Activated T-helper 1 cell treated with anti-CD3 and anti-CD28 coated beads, Interleukin-2, amount 50 U/mL, for 16 hours (primary cell): ENCODE measurements at regions not wholly inside any gene's neighbourhood (a gene's known extent, or its start where the extent isn't known, plus 50 kb on each side); places are given as distances from the start of the nearest gene placed in this dataset.
"Not testable (repeated sequence)": the region's sequence is repeated elsewhere in the genome, so short reads cannot be mapped to it uniquely, and the experiment has no call there.

Source experiments
- DNase-seq, 2 donors: peaks; one replicate each; pipeline ENCODE4 v3.0.0-alpha.2; 2020; ENCODE audit warnings: low read depth in 1 of 2, low spot score in 1 of 2

DNA sequence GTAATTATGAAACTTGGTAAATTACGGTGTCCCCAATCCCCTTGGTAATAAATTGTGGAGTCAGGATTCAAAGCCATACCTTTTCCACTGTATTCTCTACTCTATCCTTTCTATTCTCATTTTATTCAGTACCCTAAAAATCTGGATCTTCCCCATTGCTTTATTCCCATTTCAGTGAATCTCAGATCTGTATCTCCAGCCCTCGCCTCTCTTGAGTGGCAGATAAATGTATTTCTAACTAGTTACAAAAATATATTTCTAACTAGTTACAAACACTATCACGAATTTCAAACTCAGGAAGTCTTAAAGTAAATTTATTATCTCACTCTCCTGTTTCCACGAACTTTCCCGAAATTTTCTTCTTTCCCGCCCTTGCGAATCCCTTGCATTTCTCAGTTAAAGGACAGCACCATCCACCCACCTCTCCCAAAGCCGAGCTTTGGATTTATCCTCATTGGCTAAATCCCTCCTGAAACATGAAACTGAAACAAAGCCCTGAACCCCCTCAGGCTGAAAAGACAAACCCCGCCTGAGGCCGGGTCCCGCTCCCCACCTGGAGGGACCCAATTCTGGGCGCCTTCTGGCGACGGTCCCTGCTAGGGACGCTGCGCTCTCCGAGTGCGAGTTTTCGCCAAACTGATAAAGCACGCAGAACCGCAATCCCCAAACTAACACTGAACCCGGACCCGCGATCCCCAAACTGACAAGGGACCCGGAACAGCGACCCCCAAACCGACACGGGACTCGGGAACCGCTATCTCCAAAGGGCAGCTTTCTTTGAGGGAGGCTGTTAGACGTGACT lies 164.3 kb upstream of the PABPC3 start:
- DNase-seq = no peak

DNA sequence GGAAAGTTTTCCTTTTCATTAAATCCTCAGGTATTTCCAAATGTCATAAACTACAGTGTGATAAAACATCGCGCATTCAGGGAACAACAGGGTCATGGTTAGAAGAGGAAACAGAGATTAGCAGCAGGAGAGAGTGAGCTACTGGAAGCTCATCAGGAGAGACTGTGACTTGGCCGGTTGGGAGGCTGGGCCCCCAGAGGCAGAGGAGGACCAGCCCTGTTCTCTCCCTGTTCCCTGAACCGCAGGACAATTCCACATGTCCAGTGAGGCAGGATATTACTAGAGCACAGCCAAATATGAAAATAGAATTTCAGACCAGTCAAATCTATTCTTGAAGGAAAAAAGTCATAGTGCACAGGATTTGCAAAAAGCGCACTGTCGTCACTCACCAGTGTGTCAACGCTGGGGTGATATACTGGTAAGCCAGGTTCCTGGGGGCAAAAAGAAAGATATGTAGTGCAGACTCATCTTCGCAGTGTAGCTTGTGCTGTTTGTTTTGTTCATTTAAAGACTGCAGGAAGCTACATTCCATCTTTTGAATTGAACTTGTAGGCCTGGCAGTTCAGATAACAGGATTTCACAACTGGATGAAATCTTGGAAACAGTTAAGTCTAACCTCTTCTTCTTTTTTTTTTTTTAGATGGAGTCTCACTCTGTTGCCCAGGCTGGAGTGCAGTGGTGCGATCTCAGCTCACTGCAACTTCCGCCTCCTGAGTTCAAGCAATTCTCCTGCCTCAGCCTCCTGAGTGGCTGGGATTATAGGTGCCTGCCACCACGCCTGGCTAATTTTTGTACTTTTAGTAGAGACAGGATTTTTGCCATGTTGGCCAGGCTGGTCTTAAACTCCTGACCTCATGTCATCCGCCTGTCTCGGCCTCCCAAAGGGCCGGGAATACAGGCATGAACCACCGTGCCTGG lies 162.6 kb upstream of the PABPC3 start:
- DNase-seq = not testable (repeated sequence)

DNA sequence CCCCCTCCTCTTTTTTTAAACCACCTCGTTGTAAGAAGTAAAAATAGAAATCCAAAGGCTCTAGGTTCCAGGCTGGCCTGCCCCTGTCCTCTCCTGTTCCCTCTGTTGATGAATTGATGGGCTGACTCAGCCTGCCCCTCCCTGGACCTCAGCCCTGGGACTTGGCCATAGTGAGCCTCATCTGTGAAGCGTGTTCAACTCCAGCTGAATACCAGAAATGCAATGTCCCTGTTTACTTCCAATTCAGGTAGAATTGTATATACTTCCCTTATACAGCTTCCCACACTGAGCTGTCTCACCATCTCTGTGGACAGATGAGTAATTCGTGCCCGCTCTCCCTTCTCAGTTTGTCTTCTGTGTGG lies 161.9 kb upstream of the PABPC3 start:
- not testable (repeated sequence) for DNase-seq

DNA sequence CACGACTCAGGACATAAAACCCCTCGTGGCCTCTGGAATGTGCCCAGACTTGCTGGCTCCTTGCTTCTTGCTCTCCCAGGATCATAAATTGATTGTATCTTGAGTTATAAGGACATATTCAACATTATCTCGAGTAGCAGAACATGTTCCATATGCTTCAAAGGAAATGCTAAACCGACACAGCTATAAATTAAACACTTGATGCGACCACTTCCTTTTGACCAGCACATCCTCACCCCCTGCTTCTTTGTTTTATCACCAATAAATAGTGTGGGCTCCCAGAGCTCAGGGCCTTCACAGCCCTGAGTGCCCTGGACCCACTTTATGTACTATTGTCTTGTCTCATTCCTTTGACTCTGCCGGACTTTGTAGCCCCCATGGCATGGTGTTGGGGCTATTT lies 157.0 kb upstream of the PABPC3 start:
- no peak for DNase-seq

DNA sequence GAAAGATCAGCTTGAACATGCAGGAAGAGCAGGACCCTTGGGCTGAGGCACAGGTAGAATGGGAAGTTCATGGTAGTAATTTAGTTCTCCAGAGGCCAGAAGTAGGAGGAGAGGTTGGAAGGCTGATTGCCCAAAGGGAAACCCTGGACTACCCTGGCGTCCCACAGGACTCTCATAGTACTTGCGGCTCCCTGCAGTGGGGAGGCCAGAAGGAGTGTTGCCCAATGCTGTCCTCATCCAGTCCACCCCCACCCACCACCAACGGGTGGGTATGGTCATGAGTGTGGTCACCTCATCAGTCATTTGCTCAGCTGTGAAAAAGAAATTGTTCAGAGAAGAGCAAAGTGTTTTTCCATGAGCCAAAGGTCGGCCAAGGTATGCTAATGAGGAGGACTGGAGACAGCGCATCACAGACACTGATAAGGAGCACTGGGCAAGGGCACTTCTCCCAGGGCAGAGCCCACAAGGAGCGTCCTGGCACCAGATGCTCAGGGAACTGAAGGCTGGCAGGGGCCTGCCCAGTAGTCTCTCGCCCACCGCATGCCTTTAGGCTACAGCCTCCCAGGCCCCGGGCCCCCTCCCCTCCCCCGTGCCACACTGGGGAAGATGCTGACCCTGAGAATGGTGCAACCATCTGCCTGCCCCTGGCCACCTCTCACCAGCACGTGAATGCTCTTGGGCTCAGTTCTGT lies 154.8 kb upstream of the PABPC3 start:
- DNase-seq = not testable (repeated sequence)

DNA sequence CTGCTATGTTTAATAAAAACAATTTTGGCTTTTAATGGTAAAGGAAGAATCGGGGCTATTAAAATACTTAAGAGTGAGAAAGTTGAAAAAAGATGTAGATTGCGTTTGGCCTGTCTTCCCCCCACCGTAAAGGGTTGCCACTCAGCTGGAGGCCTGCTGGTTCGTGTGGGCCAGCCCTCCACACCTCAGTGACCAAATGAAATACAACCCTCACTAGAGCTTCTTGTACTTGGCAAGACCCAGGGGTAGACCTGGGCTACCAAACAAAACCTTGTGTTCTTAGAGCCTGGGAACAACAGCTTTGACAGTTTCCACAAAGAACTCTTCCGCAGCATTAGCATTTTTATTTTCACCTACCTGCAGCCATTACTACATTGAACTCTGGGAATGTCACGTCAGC lies 152.8 kb upstream of the PABPC3 start:
- no peak for DNase-seq

DNA sequence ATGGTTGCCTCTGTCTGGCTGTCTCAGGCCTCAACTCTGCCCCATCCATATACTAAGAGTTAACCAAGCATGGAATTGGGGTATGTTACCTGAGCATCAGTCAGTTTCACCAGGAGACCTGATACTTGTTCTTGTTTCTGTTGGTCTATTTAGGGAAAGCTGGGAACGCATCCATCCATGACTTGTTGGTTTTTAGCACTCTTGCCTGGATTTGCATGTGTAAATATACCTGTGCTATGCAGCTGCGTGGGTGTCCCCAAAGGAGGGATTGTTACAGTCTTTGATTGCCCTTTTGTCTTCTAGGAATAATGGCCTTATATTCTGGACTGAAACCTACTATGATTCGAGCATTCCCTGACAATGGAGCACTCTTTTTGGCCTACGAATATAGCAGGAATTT lies 151.9 kb upstream of the PABPC3 start:
- not testable (repeated sequence) for DNase-seq

DNA sequence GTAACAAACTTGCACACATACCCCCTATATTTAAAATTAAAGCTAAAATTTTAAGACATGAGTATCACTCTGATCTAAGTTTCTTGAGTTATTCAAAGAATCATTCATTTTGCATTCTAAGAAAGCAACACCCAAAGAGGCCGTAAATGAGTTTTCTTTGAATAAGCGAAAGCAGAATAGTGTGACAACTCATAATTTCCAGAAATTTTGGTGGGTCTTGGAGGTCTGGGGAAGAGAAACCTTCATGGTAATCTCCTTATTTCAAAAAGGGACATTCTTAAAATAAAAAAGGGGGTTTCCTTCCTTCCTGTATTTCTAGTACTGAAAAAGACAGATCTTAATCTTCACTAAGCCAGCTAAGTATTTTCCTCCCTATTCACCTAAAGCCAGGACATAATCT lies 147.0 kb upstream of the PABPC3 start:
- DNase-seq = not testable (repeated sequence)

DNA sequence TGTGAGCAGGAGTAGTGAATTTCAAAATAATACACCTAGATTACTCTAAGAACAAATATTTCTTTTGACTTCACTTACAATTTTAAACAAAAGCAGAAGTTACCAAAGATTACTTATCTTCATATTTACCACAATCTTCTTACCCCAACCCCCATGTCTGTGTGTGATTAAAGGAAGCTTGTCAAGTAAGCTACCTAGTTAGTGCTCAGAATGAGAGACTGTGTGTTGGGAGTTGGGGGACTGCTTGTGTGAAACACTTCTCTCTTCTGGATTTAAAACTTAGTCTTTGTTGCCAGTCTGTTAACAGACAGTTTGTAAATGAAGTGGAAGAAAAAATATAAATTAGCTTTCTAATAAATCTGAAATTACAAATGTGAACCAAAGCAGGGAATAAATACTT lies 145.3 kb upstream of the PABPC3 start:
- not testable (repeated sequence) for DNase-seq

DNA sequence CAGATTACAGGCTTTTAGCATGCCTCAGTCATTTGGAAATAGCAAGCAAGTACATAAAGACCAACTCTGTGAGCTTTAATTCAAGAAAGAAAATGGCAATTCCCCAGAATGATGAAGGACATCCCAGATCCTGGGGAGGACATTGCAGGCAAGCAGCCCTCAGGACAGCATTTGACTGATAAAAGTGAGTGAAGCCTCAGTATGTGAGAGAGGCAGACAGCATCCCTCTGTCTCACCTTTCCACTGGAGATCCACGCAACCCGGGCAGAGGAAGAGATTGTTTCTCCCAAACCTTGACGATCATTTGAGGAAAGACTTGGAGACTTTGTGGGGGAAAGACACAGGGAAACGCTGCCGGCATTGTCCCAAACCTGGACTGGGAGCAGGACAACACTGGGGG lies 128.0 kb upstream of the PABPC3 start:
- DNase-seq = not testable (repeated sequence)

DNA sequence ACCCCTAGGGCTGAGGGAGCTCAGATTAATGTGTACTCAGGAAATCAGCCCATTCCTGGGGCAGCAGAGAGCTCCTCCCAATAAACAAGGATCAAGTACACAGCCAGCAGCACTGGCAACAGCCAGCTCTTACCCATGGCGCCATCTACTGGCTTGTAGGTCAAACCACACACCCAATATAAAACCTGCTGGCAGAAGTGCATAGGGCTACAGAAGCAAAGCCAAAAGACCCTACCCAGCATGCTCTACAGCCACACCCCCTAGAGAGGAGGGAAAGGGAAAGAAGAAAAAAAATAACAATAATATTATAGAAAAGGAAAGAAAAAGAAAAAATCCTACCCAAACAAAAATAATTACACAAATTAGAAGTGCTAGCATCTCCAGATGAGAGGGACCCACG lies 127.5 kb upstream of the PABPC3 start:
- not testable (repeated sequence) for DNase-seq

DNA sequence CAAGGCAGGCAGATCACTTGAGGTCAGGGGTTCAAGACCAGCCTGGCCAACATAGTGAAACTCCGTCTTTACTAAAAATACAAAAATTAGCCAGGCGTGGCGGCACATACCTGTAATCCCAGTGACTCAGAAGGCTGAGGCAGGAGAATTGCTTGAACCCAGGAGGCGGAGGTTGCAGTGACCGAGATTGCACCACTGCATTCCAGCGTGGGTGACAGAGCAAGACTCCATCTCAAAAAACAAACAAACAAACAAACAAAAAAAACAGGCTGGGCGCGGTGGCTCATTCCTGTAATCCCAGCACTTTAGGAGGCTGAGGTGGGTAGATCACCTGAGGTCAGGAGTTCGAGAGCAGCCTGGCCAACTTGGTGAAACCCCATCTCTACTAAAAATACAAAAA lies 122.8 kb upstream of the PABPC3 start:
- not testable (repeated sequence) for DNase-seq

DNA sequence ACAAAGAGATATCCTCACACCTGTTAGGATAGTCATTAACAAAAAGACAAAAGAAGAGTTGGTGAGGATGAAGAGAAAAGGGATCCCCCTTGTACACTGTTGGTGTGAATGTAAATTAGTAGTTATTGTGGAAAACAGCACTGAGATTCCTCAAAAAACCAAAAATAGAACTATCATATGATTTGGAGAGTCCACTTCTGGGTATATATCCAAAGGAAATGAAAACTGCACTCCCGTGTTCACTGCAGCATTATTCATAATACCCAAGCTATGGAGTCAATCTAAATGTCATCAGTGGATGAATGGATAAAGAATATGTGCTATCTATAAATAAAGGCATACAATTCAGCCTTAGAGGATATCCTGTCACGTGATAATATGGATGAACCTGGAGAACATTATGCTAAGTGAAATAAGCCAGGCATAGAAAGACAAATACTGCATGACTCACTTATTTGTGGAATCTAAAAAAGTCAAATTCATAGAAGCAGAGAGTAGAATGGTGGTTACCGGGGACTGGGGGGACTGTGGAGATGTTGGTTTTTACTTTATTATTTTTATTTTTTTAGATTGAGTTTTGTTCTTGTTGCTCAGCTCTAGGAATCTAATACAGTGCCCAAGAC lies 114.6 kb upstream of the PABPC3 start:
- not testable (repeated sequence) for DNase-seq

DNA sequence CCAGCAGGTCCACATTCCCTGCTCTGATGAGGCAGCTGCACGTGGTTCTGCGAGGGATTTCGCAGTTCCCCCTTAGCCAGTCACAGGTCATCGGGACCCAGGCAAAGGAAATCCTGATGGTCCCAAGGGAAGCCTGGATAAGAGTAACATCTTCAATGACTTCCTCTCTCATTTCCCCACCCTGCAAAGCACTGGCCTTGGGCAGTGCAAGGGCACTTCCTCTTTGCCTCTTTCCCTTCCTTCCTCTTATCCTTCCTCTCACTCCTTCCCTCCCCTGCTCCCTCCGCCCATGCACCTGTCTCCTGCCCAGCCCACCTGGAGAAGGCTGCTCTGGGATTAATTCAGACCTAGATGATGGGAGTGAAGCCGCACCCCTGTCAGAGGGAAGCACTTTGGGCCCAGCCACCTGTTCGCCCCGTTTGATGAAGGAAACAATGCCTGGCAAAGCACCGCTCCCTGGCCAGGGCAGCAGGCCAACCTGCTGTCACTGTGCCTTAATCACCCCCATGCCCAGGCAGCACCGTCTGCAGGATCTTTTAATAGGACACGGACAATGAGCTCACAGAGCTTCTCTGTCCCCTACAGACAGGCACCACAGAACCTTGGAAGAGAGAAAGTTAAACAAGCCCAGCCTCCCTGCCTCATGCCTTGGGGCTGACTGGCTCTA lies 113.5 kb upstream of the PABPC3 start:
- DNase-seq = no peak

DNA sequence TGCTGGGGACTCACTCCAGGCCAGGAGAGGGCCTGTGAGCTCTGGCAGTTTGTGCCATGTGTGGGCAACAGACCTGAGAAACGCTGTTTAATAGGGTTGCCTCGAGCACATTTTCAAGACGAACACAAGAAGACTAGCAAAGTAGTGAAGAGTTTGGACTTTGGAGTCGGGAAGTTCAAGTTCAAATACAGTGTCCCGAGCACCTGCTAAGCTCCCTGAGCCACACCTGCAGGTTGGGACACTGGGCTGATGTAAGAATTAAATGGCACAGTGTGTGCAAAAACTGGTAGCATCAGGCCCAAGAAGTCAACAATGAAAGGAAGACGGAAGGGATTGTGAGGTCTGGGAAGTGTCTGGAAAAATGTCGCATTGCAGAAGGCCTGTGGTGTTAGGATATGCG lies 112.8 kb upstream of the PABPC3 start:
- DNase-seq = no peak

DNA sequence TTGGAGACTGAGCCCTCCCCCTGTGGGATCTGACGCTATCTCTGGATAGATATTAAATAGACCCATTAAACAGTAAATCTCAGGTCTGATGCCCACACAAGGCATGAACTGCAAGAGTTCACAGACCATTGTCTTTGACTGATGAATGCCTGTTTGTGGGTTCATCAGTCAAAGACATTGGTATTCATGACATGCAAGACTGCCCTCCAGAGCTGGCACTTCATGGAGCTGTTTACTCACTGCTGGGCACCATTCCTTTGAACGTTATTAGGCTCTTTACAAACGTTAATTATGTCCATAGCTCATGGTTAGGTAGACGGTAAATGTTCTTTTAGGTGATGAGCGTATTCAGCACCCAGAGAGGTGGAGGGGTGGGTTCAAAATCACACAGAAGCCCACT lies 111.8 kb upstream of the PABPC3 start:
- DNase-seq = no peak

DNA sequence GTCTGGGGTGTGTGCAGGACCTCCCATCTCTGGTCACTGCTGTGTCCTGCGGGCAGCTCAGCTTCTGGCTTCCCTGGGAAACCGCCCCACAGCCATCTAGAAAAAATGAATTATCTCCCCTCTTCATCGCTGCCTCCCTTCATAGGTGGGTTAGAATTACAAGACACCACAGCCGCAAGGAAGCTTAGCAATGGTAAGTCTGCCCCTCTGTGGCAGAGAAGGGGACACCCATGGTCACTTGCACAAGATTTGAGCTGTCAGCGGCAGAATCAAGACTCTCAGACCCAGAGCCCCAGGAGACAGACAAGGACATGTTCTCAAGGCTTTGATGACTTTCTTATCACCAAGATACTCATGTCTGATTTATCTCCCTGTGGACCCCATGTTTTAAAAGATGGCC lies 110.8 kb upstream of the PABPC3 start:
- DNase-seq = no peak

DNA sequence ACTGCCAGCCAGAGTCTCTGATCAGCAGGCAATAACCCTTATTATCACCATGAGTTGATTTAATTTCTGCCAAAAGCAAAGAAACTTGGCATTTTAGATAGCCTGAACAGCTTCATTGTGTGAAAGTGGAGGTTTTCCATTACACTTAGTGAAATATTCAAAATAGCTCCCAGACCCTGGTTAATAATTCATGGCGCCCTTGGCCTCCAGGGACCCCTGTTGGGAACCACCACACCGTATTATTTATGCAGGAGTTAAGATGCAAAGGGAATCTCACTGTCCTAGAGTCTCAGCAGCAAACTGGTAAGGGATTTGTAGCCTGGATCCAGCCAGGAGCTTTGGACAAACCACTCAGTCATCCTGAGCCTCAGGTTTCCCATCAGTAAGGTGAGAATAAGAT lies 110.0 kb upstream of the PABPC3 start:
- no peak for DNase-seq

DNA sequence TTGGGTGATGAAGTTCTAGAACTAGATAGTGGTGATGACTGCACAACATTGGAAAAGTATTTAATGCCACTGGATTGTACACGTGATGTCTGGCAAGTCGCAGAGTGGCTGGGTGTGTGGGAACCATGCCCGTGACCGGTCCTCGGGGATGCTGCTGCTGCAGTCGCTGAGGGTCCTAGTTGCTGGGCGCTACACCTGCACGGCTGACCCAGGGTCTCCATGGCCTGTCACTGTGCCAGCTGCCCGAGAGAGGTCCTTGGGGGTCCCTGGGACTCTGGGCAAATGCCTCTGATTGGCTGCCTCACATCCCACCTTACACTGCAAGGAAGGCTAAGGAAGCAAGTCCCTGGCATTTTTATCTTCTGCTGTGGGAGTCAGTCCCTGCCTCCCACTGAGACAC lies 109.1 kb upstream of the PABPC3 start:
- no peak for DNase-seq

DNA sequence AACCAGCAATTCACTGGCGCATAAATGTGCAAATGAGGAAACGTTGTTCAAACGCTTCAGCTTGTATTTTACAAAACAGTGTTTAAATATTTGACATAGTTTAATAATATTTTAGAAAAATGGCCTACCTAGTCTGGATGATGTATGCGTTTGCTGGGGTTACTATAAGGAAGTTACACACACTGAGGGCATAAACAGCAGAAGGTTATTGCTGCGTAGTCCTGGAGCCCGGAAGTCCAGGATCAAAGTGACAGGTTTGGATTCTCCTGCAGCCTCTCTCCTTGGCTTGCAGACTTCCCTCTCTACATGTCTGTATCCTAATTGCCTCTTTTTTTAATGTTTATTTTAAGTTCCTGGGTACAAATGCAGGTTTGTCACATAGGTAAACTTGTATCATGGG lies 106.0 kb upstream of the PABPC3 start:
- not testable (repeated sequence) for DNase-seq

DNA sequence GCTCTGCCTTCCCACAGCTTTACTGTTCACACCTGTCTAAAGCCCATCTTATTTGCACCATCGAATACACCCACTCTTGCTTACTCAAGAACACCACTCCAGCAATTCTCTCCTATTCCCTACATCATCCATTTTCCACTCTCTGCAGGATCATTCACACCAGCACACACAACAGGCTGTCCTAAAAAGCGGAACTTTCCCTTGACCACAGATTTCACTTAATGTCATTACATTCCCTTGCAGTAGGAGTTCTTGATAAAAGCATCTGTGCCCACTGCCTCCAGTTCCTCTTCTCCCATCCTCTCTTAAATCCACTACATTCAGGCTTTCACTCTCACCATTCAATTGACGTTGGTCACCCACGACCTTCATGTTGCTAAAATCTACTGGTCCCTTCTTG lies 103.0 kb upstream of the PABPC3 start:
- not testable (repeated sequence) for DNase-seq
